ENCODE measurements at regions not wholly inside any gene's neighbourhood (a gene's known extent, or its start where the extent isn't known, plus 50 kb on each side); places are given as distances from the start of the nearest gene placed in this dataset.

- no peak overlapping the region for H3K4me3 ChIP-seq (replicated peaks in 1 of 2; ENCODE audit: low read depth in 2 of 2, low read length in 2 of 2)
- no peak for TF ChIP-seq CTCF (IDR thresholded peaks at IDR 0.05; ENCODE audit: low read depth, low read length)
- no peak for DNase-seq (ENCODE audit: low read depth in 2 of 2)
Observed at GRCh38 chr10:44262551-44263251, 122.2 kb downstream of the CXCL12 start.

DNA sequence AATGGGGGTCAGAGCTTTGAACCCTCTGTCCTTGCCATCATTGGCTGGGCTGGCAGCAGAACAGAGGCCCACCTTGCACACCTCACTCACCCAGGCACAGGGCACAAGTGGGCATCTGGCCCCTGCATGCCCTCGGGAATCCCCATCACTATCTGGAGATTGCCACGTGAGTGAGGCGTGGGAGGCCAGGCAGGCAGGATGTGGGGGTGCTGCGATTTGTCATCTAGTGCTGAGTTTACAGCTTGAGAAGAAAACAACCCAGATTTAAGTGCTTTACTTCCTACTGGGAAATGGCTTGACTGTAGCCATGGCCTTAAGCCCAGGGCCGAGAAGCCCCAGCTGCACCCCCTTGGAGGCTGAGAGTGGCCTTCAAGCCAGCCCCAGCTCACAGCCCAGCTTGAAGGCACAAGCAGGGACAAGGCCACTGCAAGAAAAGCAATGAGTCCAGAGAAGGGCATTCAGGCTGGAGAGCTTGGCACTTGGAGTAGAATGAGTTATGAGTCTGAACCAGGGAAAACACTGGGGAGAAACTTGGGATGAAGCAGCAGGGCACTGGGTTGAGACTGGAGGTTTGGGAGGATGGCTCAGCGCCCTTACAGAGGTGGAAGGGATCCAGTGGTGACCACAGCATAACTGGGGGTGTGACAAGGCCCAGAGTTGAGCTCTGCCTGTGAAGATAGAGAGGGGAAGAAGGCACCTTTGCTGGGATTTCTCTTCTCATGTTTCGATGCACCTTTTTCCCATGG, 123.0 kb downstream of the CXCL12 start:
- H3K4me3 ChIP-seq (replicated peaks in 1 of 2; ENCODE audit: low read depth in 2 of 2, low read length in 2 of 2), result no peak overlapping the region
- DNase-seq (ENCODE audit: low read depth in 2 of 2), result peak; percentile 53 to 69
- no peak for TF ChIP-seq CTCF (IDR thresholded peaks at IDR 0.05; ENCODE audit: low read depth, low read length)

GRCh38 chr10:44261296-44261695, 123.6 kb downstream of the CXCL12 start:
- no peak for TF ChIP-seq CTCF (IDR thresholded peaks at IDR 0.05; ENCODE audit: low read depth, low read length)
- H3K4me3 ChIP-seq (replicated peaks in 1 of 2; ENCODE audit: low read depth in 2 of 2, low read length in 2 of 2), result no peak overlapping the region
- DNase-seq (ENCODE audit: low read depth in 2 of 2), result peak in 1 of 2 donors; percentile 21

DNA sequence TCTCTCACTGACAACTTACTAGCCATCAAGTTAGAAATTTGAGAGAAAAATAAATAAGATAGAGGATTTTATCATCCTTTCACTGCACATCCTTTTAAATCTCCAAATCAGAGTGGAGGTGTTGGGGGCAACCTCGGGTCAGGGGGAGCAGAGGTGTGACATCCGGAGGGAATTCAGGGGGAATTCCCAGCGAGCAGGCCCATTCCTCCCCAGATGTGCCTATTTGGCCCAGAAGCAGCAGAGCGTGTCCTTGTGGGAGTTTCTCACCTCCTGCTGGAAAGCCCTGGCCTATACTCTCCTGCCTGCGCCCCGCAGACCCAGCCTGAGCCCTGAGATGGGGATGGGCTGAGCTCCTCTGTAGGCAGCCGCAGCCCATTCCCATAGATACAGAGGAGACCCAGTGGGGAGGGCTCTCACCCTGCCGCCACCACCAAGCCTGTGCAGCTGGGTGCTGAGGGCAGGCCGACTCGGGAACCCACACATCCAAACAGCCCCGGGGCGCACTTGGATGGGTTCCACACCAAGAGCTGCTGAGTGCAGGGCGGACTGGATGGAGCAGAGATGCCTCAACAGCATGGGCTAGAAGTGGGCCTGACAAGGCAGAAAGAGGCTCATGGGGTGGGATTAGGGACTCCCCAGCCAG, 124.5 kb downstream of the CXCL12 start:
- no peak for TF ChIP-seq CTCF (IDR thresholded peaks at IDR 0.05; ENCODE audit: low read depth, low read length)
- H3K4me3 ChIP-seq (replicated peaks in 1 of 2; ENCODE audit: low read depth in 2 of 2, low read length in 2 of 2), result no peak overlapping the region
- no peak for DNase-seq (ENCODE audit: low read depth in 2 of 2)

DNA sequence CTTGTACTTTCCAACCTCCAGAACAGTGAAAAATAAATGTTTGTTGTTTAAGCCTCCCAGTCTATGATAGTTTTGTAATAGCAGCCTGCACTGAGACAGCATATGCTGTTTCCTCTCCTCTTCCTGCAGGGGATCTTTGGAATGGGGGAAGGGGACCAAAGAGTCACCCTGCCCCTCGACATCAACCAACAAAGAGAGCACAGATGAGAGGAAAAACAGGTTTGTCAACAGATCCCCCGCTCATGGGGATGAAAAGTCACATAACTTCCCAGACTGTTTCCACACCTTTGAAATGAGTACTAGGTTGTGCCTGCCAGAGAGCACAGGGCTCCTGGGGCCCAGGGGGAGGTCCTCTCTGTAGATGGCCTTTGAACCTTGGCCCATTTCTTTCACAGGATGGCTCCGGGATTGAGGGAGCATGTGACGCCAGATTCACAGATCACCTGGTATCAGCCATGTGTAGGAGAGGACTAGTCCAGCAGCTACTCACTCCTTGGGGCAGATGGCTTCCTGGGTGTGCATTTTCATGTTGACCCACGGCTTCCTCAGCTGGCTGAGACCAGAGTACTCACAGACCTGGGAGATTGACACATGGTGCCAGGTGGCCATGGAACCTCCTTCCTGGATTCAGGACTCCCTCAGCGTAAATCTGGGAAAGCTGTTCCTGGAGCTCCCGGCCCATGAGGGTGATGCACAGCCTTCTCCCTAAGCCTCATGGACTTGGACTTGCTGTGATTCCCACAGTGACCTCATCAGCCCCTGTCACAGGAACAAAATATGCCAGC, 125.6 kb downstream of the CXCL12 start:
- TF ChIP-seq CTCF (IDR thresholded peaks at IDR 0.05; ENCODE audit: low read depth, low read length), result no peak
- no peak overlapping the region for H3K4me3 ChIP-seq (replicated peaks in 1 of 2; ENCODE audit: low read depth in 2 of 2, low read length in 2 of 2)
- no peak for DNase-seq (ENCODE audit: low read depth in 2 of 2)

DNA sequence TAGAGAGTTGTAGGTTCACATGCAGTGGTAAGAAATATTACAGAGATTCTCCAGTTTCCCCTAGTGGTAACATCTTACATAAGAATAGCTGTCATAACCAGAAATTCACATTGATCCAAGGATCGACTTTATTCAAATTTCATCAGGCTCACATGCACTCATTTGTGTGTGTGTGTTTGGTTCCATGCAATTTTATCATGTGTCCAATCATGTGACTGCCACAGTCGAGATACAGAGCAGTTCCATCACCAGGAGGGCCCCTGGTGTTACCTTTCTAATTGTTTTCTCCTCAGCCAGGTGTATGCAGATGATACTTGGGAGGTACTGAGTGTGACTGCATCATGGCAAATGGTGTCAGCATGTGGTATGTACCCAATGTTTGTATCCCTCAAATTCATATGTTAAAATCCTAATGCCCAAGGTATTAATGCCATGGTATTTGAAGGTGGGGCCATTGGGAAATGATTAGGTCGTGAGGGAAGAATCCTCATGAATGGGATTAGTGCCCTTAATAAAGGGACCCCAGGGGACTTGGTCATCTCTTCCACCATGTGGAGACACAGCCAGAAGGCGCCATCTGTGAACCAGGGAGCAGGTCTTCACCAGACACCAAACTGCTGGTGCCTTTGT, 126.3 kb downstream of the CXCL12 start:
- no peak overlapping the region for H3K4me3 ChIP-seq (replicated peaks in 1 of 2; ENCODE audit: low read depth in 2 of 2, low read length in 2 of 2)
- DNase-seq (ENCODE audit: low read depth in 2 of 2), result no peak
- TF ChIP-seq CTCF (IDR thresholded peaks at IDR 0.05; ENCODE audit: low read depth, low read length), result no peak

All from cardiac fibroblast (primary cell).